ENCODE measurements at regions not wholly inside any gene's neighbourhood (a gene's known extent, or its start where the extent isn't known, plus 50 kb on each side); places are given as distances from the start of the nearest gene placed in this dataset.

- no peak for TF ChIP-seq CTCF (IDR thresholded peaks at IDR 0.05; ENCODE audit: insufficient read depth, low read depth, low read length)
- TF ChIP-seq EZH2 (IDR thresholded peaks at IDR 0.05; ENCODE audit: insufficient read depth, low read length) = no peak
Observed at GRCh38 chr5:87787086-87787485, 374.4 kb upstream of the CCNH start.
